Left ventricle myocardium inferior (tissue), 1 donor: ENCODE measurements at regions not wholly inside any gene's neighbourhood (a gene's known extent, or its start where the extent isn't known, plus 50 kb on each side); places are given as distances from the start of the nearest gene placed in this dataset.

ENCODE experiments used
- DNase-seq: peaks from one replicate; pipeline ENCODE4 v3.0.0-alpha.2; 2020
- H3K27ac ChIP-seq: fragments of 200-600 bp; replicated peaks from 2 replicates; pipeline ENCODE4 v1.8.0; 2021
- H3K27me3 ChIP-seq: fragments of 200-600 bp; 2 replicates; pipeline ENCODE4 v1.8.0; 2021; ENCODE audit warnings: low read depth
- H3K36me3 ChIP-seq: fragments of 200-600 bp; 2 replicates; pipeline ENCODE4 v1.8.0; 2021
- H3K4me1 ChIP-seq: fragments of 200-600 bp; 2 replicates; pipeline ENCODE4 v1.8.0; 2021
- H3K4me3 ChIP-seq: fragments of 200-600 bp; 2 replicates; pipeline ENCODE4 v1.8.0; 2021; ENCODE audit warnings: mild to moderate bottlenecking, moderate library complexity
- H3K9me3 ChIP-seq: fragments of 200-600 bp; replicated peaks from 2 replicates; pipeline ENCODE4 v1.8.0; 2021
- CTCF ChIP-seq: fragments of 200-600 bp; IDR thresholded peaks from 2 replicates; pipeline ENCODE4 v1.8.0; 2021; ENCODE audit warnings: antibody characterized with exemption, mild to moderate bottlenecking, borderline replicate concordance
- intact Hi-C: fragments of 100-400 bp; cut with micrococcal nuclease; formaldehyde crosslinking; loops from one replicate; pipeline ENCODE4 v1.11.0; 2022
- donor health status: DM: no; HTN: yes; CAD: no; lungs with severe emphysema.

GRCh38 chr10:129096065-129096984, 370.7 kb upstream of the MGMT start:
- Histone ChIP-seq H3K4me3 (peak overlapping the region; percentile 6), H3K36me3 (no peaks in the 10 kb centered on the region), H3K9me3 (no peaks in the 10 kb centered on the region), H3K27ac (peak overlapping the region; percentile 37), H3K27me3 (no peaks in the 10 kb centered on the region), H3K4me1 (peaks cover 18% of the 10 kb centered on the region)
- intact Hi-C loops: no loop called here
- no peak for TF ChIP-seq CTCF
- DNase-seq: peak; percentile 28

- intact Hi-C loops: no loop called here
- TF ChIP-seq CTCF: no peak
- no peak overlapping the region for H3K27ac ChIP-seq
- no peak for DNase-seq
- H3K36me3 ChIP-seq: no peaks in the 10 kb centered on the region
- H3K4me1 ChIP-seq: peaks cover 18% of the 10 kb centered on the region
- no peaks in the 10 kb centered on the region for H3K27me3 ChIP-seq
- no peak overlapping the region for H3K4me3 ChIP-seq
- no peaks in the 10 kb centered on the region for H3K9me3 ChIP-seq
Observed at GRCh38 chr10:129097776-129098330, 369.2 kb upstream of the MGMT start.

- Histone ChIP-seq H3K36me3 (no peaks in the 10 kb centered on the region), H3K4me3 (no peak overlapping the region), H3K27ac (no peak overlapping the region), H3K9me3 (no peaks in the 10 kb centered on the region), H3K27me3 (no peaks in the 10 kb centered on the region), H3K4me1 (peaks cover 18% of the 10 kb centered on the region)
- intact Hi-C loops: no loop called here
- no peak for TF ChIP-seq CTCF
- DNase-seq: no peak
Observed at GRCh38 chr10:129098517-129098916, 368.5 kb upstream of the MGMT start.

- H3K4me1 ChIP-seq: peaks cover 20% of the 10 kb centered on the region
- no peaks in the 10 kb centered on the region for H3K36me3 ChIP-seq
- H3K4me3 ChIP-seq: no peak overlapping the region
- no peak for TF ChIP-seq CTCF
- no peaks in the 10 kb centered on the region for H3K27me3 ChIP-seq
- DNase-seq: no peak
- intact Hi-C loops: no loop called here
- H3K27ac ChIP-seq: no peak overlapping the region
- H3K9me3 ChIP-seq: no peaks in the 10 kb centered on the region
Observed at GRCh38 chr10:129099486-129099885, 367.6 kb upstream of the MGMT start.

GRCh38 chr10:129099992-129100391, 367.0 kb upstream of the MGMT start:
- no peak for TF ChIP-seq CTCF
- H3K4me3 ChIP-seq: no peak overlapping the region
- no peak overlapping the region for H3K27ac ChIP-seq
- intact Hi-C loops: no loop called here
- no peaks in the 10 kb centered on the region for H3K27me3 ChIP-seq
- DNase-seq: no peak
- peaks cover 24% of the 10 kb centered on the region for H3K4me1 ChIP-seq
- H3K36me3 ChIP-seq: no peaks in the 10 kb centered on the region
- no peaks in the 10 kb centered on the region for H3K9me3 ChIP-seq
